Heart left ventricle (tissue), 16 donors: ENCODE measurements at regions not wholly inside any gene's neighbourhood (a gene's known extent, or its start where the extent isn't known, plus 50 kb on each side); places are given as distances from the start of the nearest gene placed in this dataset.

Source experiments
- ATAC-seq, 4 donors: fragments of 200-7000 bp; cut with Tn5 transposase; one replicate each; pipeline ENCODE4 v1.9.1; 2020 to 2022; ENCODE audit warnings: moderate library complexity in 4 of 4, mild to moderate bottlenecking in 3 of 4, moderate number of reproducible peaks in 1 of 4
- DNase-seq, 5 donors: peaks; one replicate each; pipeline ENCODE4 v3.0.0-alpha.2; 2020
- H3K27ac ChIP-seq, 12 donors: fragments of 200-600 bp; sonication (generic) in 4 of 12; one replicate each; pipeline versions ENCODE4 v1.5.0 to v1.8.0; 2016 to 2022; ENCODE audit warnings: mild to moderate bottlenecking in 2 of 12
- H3K27me3 ChIP-seq, 9 donors: fragments of 200-600 bp; sonication (generic) in 2 of 9; one replicate each; pipeline versions ENCODE4 v1.5.1 to v1.8.0; 2016 to 2022; ENCODE audit warnings: mild to moderate bottlenecking in 3 of 9
- H3K36me3 ChIP-seq, 9 donors: fragments of 200-600 bp; sonication (generic) in 2 of 9; one replicate each; pipeline versions ENCODE4 v1.5.0 to v1.8.0; 2018 to 2022; ENCODE audit warnings: mild to moderate bottlenecking in 2 of 9
- H3K4me1 ChIP-seq, 12 donors: fragments of 200-600 bp; sonication (generic) in 4 of 12; one replicate each; pipeline versions ENCODE4 v1.5.0 to v1.8.0; 2016 to 2022; ENCODE audit warnings: mild to moderate bottlenecking in 3 of 12
- H3K4me3 ChIP-seq, 12 donors: fragments of 200-600 bp; sonication (generic) in 4 of 12; one replicate each; pipeline versions ENCODE4 v1.5.0 to v1.8.0; 2017 to 2022; ENCODE audit warnings: mild to moderate bottlenecking in 9 of 12, moderate library complexity in 4 of 12
- H3K9me3 ChIP-seq, 12 donors: fragments of 200-600 bp; sonication (generic) in 4 of 12; one replicate each; pipeline versions ENCODE4 v1.5.0 to v1.8.0; 2016 to 2022; ENCODE audit warnings: mild to moderate bottlenecking in 1 of 12
- POLR2A ChIP-seq, 2 donors: fragments of 450-650 bp; IDR thresholded peaks; one replicate each; pipeline ENCODE4 v1.6.1; 2017; ENCODE audit warnings: antibody characterized with exemption in 2 of 2, mild to moderate bottlenecking in 2 of 2, moderate library complexity in 2 of 2
- WGBS, 4 donors: extraction: QIAGEN DNeasy Blood & Tissue Kit in 2 of 4; methylation state at CpG; one replicate each; pipeline versions ENCODE4 v1.1.5 to v1.1.7; 2013 to 2018; 5-methylcytosine and 5-hydroxymethylcytosine counted together
- intact Hi-C, 10 donors: fragments of 100-400 bp; cut with DNase I; formaldehyde crosslinking; loops; one replicate each; pipeline versions ENCODE4 v1.11.1 to v1.14.2; 2022
- TF ChIP-seq, protein P1 (sequence below), 12 donors: fragments of 200-600 bp; sonication (generic) in 4 of 12; IDR thresholded peaks; one replicate each; pipeline versions ENCODE4 v1.5.0 to v1.8.0; 2018 to 2022; ENCODE audit warnings: antibody characterized with exemption in 12 of 12, mild to moderate bottlenecking in 5 of 12
- donor health status: ischemic (EF 13 %, LVEDD 7.1; RV severe dilation, severe dysfunction).
- donor health status: healthy with polysubstance abuse.
- donor health status: DM: no; HTN: yes; CAD: no.
- donor health status: DM: no; HTN: no; CAD: no.
- donor health status: ischemic (EF 25% LVEDD 6.9; RV normal size, moderate dysfunction).
- donor health status: ischemic (EF 25% LVEDD 5.7; RV mildly dilated, moderate dysfunction).
- donor health status: healthy.
- donor health status: DM: yes; HTN: yes; CAD: no.
- donor health status: ischemic (EF 35%, LVEDD 5.7; RV mildly dilated, moderate dysfunction).
- donor health status: nonischemic (EF 11% LVEDD 7.7; RV severe dilation, severe dysfunction).
- donor health status: DM: yes; HTN: yes; CAD: no.
- donor health status: PGD.
- donor health status: ischemic (EF 29% LVEDD 5.4; RV normal size, mild dysfunction).
- donor health status: nonischemic (EF 23%, LVEDD 6.1; RV moderate dilation, normal function).

GRCh38 chr1:106225403-106225802 is 831.1 kb upstream of the PRMT6 start:
- H3K36me3 ChIP-seq: no peaks in the 10 kb centered on the region
- ATAC-seq (no peak), DNase-seq (no peak)
- H3K9me3 ChIP-seq: no peaks in the 10 kb centered on the region
- 77 to 92% (median 88%) methylated on average over 3 of the region's 3 CpGs for WGBS, 4 donors
- H3K27me3 ChIP-seq: no peaks in the 10 kb centered on the region
- TF ChIP-seq POLR2A (IDR thresholded peaks at IDR 0.05): no peak
- TF ChIP-seq, protein P1, sequence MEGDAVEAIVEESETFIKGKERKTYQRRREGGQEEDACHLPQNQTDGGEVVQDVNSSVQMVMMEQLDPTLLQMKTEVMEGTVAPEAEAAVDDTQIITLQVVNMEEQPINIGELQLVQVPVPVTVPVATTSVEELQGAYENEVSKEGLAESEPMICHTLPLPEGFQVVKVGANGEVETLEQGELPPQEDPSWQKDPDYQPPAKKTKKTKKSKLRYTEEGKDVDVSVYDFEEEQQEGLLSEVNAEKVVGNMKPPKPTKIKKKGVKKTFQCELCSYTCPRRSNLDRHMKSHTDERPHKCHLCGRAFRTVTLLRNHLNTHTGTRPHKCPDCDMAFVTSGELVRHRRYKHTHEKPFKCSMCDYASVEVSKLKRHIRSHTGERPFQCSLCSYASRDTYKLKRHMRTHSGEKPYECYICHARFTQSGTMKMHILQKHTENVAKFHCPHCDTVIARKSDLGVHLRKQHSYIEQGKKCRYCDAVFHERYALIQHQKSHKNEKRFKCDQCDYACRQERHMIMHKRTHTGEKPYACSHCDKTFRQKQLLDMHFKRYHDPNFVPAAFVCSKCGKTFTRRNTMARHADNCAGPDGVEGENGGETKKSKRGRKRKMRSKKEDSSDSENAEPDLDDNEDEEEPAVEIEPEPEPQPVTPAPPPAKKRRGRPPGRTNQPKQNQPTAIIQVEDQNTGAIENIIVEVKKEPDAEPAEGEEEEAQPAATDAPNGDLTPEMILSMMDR (IDR thresholded peaks at IDR 0.05): no peak
- H3K4me1 ChIP-seq: no peaks in the 10 kb centered on the region
- no peak overlapping the region for H3K27ac ChIP-seq
- intact Hi-C loops: no loop called here
- no peak overlapping the region for H3K4me3 ChIP-seq

DNA sequence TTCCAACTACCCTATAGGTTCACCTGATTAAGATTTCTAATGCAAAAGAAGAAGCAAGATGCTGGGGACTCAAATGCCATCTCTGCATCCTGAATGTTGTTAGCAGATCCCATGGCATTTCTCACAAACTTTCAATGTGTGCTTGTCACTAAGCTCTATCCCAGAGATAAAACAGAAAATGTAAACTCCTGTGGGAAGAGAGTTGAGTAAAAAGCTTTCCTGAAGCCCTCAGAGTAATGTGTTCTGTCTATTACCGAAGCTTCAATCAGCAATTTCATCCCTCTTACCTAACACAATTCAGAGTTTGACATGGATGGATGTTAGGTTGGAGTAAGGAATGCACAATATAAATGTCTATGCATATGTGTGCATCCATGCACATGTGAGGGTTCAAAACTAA is 829.9 kb upstream of the PRMT6 start:
- DNase-seq: no peak
- Histone ChIP-seq H3K4me1 (no peaks in the 10 kb centered on the region), H3K36me3 (no peaks in the 10 kb centered on the region), H3K4me3 (no peak overlapping the region), H3K27me3 (no peaks in the 10 kb centered on the region), H3K9me3 (no peaks in the 10 kb centered on the region), H3K27ac (no peak overlapping the region)
- no peak for ATAC-seq
- TF ChIP-seq, protein P1 (IDR thresholded peaks at IDR 0.05): no peak
- TF ChIP-seq POLR2A (IDR thresholded peaks at IDR 0.05): no peak
- intact Hi-C loops: no loop called here
- WGBS, 4 donors: 57 to 68% (median 61%) methylated on average over 1 of the region's 1 CpG

DNA sequence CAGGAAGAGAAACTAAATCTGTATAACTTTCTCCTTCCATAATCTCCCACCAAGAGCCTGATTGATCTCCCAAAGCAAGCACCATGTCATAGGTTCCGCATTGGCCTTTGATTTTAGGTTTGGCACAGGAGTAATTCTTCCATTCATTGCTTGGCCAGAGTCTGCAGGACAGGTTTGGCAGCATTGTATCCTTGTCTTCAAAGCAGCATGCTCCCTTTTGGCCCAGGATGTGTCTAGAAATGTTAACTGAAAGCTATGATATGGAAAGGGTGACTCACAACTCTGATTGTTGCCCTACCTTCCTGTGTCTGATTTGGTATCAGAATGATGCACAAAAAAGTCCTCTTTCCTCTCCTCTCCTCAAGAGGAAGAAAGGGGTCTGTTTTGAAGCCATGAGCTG is 824.3 kb upstream of the PRMT6 start:
- TF ChIP-seq, protein P1 (IDR thresholded peaks at IDR 0.05): no peak
- no peak for TF ChIP-seq POLR2A (IDR thresholded peaks at IDR 0.05)
- H3K4me1 ChIP-seq: no peaks in the 10 kb centered on the region
- no peak for ATAC-seq
- no peak overlapping the region for H3K4me3 ChIP-seq
- no peaks in the 10 kb centered on the region for H3K9me3 ChIP-seq
- no peaks in the 10 kb centered on the region for H3K36me3 ChIP-seq
- intact Hi-C loops: no loop called here
- no peaks in the 10 kb centered on the region for H3K27me3 ChIP-seq
- H3K27ac ChIP-seq: no peak overlapping the region
- DNase-seq: no peak
- WGBS, 4 donors: 94 to 100% (median 95%) methylated on average over 1 of the region's 1 CpG

GRCh38 chr1:106233511-106233910 is 823.0 kb upstream of the PRMT6 start:
- WGBS, 4 donors: 57 to 60% (median 59%) methylated on average over 2 of the region's 2 CpGs
- DNase-seq (no peak), ATAC-seq (no peak)
- TF ChIP-seq POLR2A (IDR thresholded peaks at IDR 0.05): no peak
- TF ChIP-seq, protein P1 (IDR thresholded peaks at IDR 0.05): no peak
- no peak overlapping the region for H3K4me3 ChIP-seq
- no peaks in the 10 kb centered on the region for H3K27me3 ChIP-seq
- intact Hi-C loops: no loop called here
- H3K4me1 ChIP-seq: no peaks in the 10 kb centered on the region
- no peaks in the 10 kb centered on the region for H3K36me3 ChIP-seq
- no peaks in the 10 kb centered on the region for H3K9me3 ChIP-seq
- H3K27ac ChIP-seq: no peak overlapping the region
